ENCODE measurements at regions not wholly inside any gene's neighbourhood (a gene's known extent, or its start where the extent isn't known, plus 50 kb on each side); places are given as distances from the start of the nearest gene placed in this dataset.
"Not testable (repeated sequence)": the region's sequence is repeated elsewhere in the genome, so short reads cannot be mapped to it uniquely, and the experiment has no call there.

- in situ Hi-C loops (cut with MboI; ENCODE audit: low pct_unique_long_range_greater_than_20kb, low sequenced_read_pairs), result no loop called here
These were observed 113.9 kb downstream of the AGTR2 start for GRCh38 chrX:116284400-116284799.

GRCh38 chrX:116285501-116285900 lies 115.0 kb downstream of the AGTR2 start:
- in situ Hi-C loops (cut with MboI; ENCODE audit: low pct_unique_long_range_greater_than_20kb, low sequenced_read_pairs), result no loop called here
- no peak for DNase-seq

More at GRCh38 chrX:116284400-116284799, 113.9 kb downstream of the AGTR2 start:
- no peak for DNase-seq

GRCh38 chrX:116289592-116289991 lies 119.0 kb downstream of the AGTR2 start:
- in situ Hi-C loops (cut with MboI; ENCODE audit: low pct_unique_long_range_greater_than_20kb, low sequenced_read_pairs), result no loop called here
- DNase-seq, result no peak

GRCh38 chrX:116290359-116290758 lies 119.8 kb downstream of the AGTR2 start:
- in situ Hi-C loops (cut with MboI; ENCODE audit: low pct_unique_long_range_greater_than_20kb, low sequenced_read_pairs), result no loop called here
- no peak for DNase-seq

- no peak for DNase-seq
- in situ Hi-C loops (cut with MboI; ENCODE audit: low pct_unique_long_range_greater_than_20kb, low sequenced_read_pairs), result no loop called here
These were observed 121.6 kb downstream of the AGTR2 start for GRCh38 chrX:116292183-116292582.

- DNase-seq, result no peak
- in situ Hi-C loops (cut with MboI; ENCODE audit: low pct_unique_long_range_greater_than_20kb, low sequenced_read_pairs), result no loop called here
These were observed 128.4 kb downstream of the AGTR2 start for GRCh38 chrX:116298956-116299355.

GRCh38 chrX:116306218-116306617 lies 130.2 kb upstream of the SLC6A14 start:
- in situ Hi-C loops (cut with MboI; ENCODE audit: low pct_unique_long_range_greater_than_20kb, low sequenced_read_pairs), result no loop called here
- DNase-seq, result no peak

- no peak for DNase-seq
- in situ Hi-C loops (cut with MboI; ENCODE audit: low pct_unique_long_range_greater_than_20kb, low sequenced_read_pairs), result no loop called here
These were observed 119.0 kb upstream of the SLC6A14 start for GRCh38 chrX:116317409-116317808.

GRCh38 chrX:116318672-116319071 lies 117.7 kb upstream of the SLC6A14 start:
- in situ Hi-C loops (cut with MboI; ENCODE audit: low pct_unique_long_range_greater_than_20kb, low sequenced_read_pairs), result no loop called here
- DNase-seq, result no peak

GRCh38 chrX:116321711-116322110 lies 114.7 kb upstream of the SLC6A14 start:
- no peak for DNase-seq
- in situ Hi-C loops (cut with MboI; ENCODE audit: low pct_unique_long_range_greater_than_20kb, low sequenced_read_pairs), result no loop called here

- DNase-seq; in situ Hi-C loops (cut with MboI; ENCODE audit: low pct_unique_long_range_greater_than_20kb, low sequenced_read_pairs): not testable (repeated sequence)
These were observed 104.4 kb upstream of the SLC6A14 start for GRCh38 chrX:116332026-116332425.

GRCh38 chrX:116334797-116335196 lies 101.6 kb upstream of the SLC6A14 start:
- DNase-seq; in situ Hi-C loops (cut with MboI; ENCODE audit: low pct_unique_long_range_greater_than_20kb, low sequenced_read_pairs): not testable (repeated sequence)

GRCh38 chrX:116339407-116339806 lies 97.0 kb upstream of the SLC6A14 start:
- in situ Hi-C loops (cut with MboI; ENCODE audit: low pct_unique_long_range_greater_than_20kb, low sequenced_read_pairs), result no loop called here
- no peak for DNase-seq

- in situ Hi-C loops (cut with MboI; ENCODE audit: low pct_unique_long_range_greater_than_20kb, low sequenced_read_pairs), result no loop called here
These were observed 93.5 kb upstream of the SLC6A14 start for GRCh38 chrX:116342903-116343302.

GRCh38 chrX:116345958-116346357 lies 90.4 kb upstream of the SLC6A14 start:
- DNase-seq, result no peak
- in situ Hi-C loops (cut with MboI; ENCODE audit: low pct_unique_long_range_greater_than_20kb, low sequenced_read_pairs), result no loop called here

More at GRCh38 chrX:116342903-116343302, 93.5 kb upstream of the SLC6A14 start:
- DNase-seq, result no peak

GRCh38 chrX:116357329-116357728 lies 79.1 kb upstream of the SLC6A14 start:
- no peak for DNase-seq
- in situ Hi-C loops (cut with MboI; ENCODE audit: low pct_unique_long_range_greater_than_20kb, low sequenced_read_pairs), result no loop called here

GRCh38 chrX:116378961-116379360 lies 57.4 kb upstream of the SLC6A14 start:
- in situ Hi-C loops (cut with MboI; ENCODE audit: low pct_unique_long_range_greater_than_20kb, low sequenced_read_pairs), result no loop called here
- DNase-seq, result no peak

GRCh38 chrX:116379854-116380253 lies 56.6 kb upstream of the SLC6A14 start:
- in situ Hi-C loops (cut with MboI; ENCODE audit: low pct_unique_long_range_greater_than_20kb, low sequenced_read_pairs), result no loop called here
- DNase-seq, result no peak

- no peak for DNase-seq
- in situ Hi-C loops (cut with MboI; ENCODE audit: low pct_unique_long_range_greater_than_20kb, low sequenced_read_pairs), result no loop called here
These were observed 51.9 kb upstream of the SLC6A14 start for GRCh38 chrX:116384406-116384954.

All from KBM-7 (cell line).